Esophagus squamous epithelium (tissue), 5 donors: ENCODE measurements at regions not wholly inside any gene's neighbourhood (a gene's known extent, or its start where the extent isn't known, plus 50 kb on each side); places are given as distances from the start of the nearest gene placed in this dataset.

Experiments used
- DNase-seq: peaks from one replicate; lab custom pipeline; 2025; lab: John Stamatoyannopoulos, UW
- H3K27ac ChIP-seq, 4 donors: fragments of 200-600 bp; sonication (generic); one replicate each; pipeline ENCODE4 v1.5.1; 2016 to 2019; ENCODE audit warnings: mild to moderate bottlenecking in 1 of 4
- H3K27me3 ChIP-seq, 4 donors: fragments of 200-600 bp; sonication (generic); 1 replicate in 3 of 4; 2 replicates in 1 of 4; pipeline versions ENCODE4 v1.5.1 to v1.6.0; 2017 to 2021; ENCODE audit warnings: antibody characterized with exemption in 1 of 4
- H3K36me3 ChIP-seq, 3 donors: fragments of 200-600 bp; sonication (generic); one replicate each; pipeline ENCODE4 v1.5.1; 2016 to 2019
- H3K4me1 ChIP-seq, 3 donors: fragments of 200-600 bp; sonication (generic); one replicate each; pipeline ENCODE4 v1.5.1; 2017 to 2019
- H3K4me3 ChIP-seq, 4 donors: fragments of 200-600 bp; sonication (generic); 1 replicate in 3 of 4; 2 replicates in 1 of 4; pipeline ENCODE4 v1.5.1; 2016 to 2019; ENCODE audit warnings: mild to moderate bottlenecking in 2 of 4, moderate library complexity in 1 of 4
- H3K9me3 ChIP-seq, 3 donors: fragments of 200-600 bp; sonication (generic); one replicate each; pipeline ENCODE4 v1.5.1; 2016 to 2019
- CTCF ChIP-seq, 6 experiments: fragments of 450-650 bp in 4 of 6; fragments of 200-600 bp in 2 of 6; sonication (generic) in 2 of 6; IDR thresholded peaks; one replicate each; pipeline ENCODE4 v1.5.1; 2016 to 2019; ENCODE audit warnings: antibody characterized with exemption in 6 of 6, mild to moderate bottlenecking in 4 of 6, moderate library complexity in 4 of 6
- POLR2A ChIP-seq, 4 donors: fragments of 450-650 bp; IDR thresholded peaks; one replicate each; pipeline ENCODE4 v1.6.1; 2017; ENCODE audit warnings: antibody characterized with exemption in 4 of 4, mild to moderate bottlenecking in 4 of 4, moderate library complexity in 3 of 4
- WGBS, 2 donors: methylation state at CpG; one replicate each; pipeline ENCODE4 v1.1.5; 2018; 5-methylcytosine and 5-hydroxymethylcytosine counted together
- intact Hi-C: fragments of 100-400 bp; cut with DNase I; formaldehyde crosslinking; loops from one replicate; pipeline ENCODE4 v1.15.0; 2022
- donor health status: DM: yes; HTN: yes; CAD: no.

- Histone ChIP-seq H3K27ac (no peak overlapping the region), H3K36me3 (no peaks in the 10 kb centered on the region), H3K27me3 (peaks cover 0 to 28% (median 0%) of the 10 kb centered on the region in 4 donors), H3K4me1 (no peaks in the 10 kb centered on the region), H3K9me3 (no peaks in the 10 kb centered on the region), H3K4me3 (no peak overlapping the region)
- WGBS, 2 donors: 15 to 19% methylated on average over 4 of the region's 4 CpGs
- no peak for DNase-seq
- TF ChIP-seq POLR2A (IDR thresholded peaks at IDR 0.05): no peak
- TF ChIP-seq CTCF (IDR thresholded peaks at IDR 0.05): no peak
- intact Hi-C loops: no loop called here
Observed at GRCh38 chr16:17607075-17607509, 136.3 kb upstream of the XYLT1 start.

- TF ChIP-seq POLR2A (IDR thresholded peaks at IDR 0.05): no peak
- TF ChIP-seq CTCF (IDR thresholded peaks at IDR 0.05): no peak
- 0% methylated on average over 1 of the region's 1 CpG for WGBS, 2 donors
Observed at GRCh38 chr16:17606460-17606859, 135.7 kb upstream of the XYLT1 start.

GRCh38 chr16:17605784-17606183 lies 135.0 kb upstream of the XYLT1 start:
- Histone ChIP-seq H3K9me3 (no peaks in the 10 kb centered on the region), H3K4me1 (no peaks in the 10 kb centered on the region), H3K27ac (no peak overlapping the region), H3K36me3 (no peaks in the 10 kb centered on the region), H3K27me3 (peaks cover 0 to 28% (median 0%) of the 10 kb centered on the region in 4 donors), H3K4me3 (no peak overlapping the region)
- WGBS, 2 donors: 86 to 99% methylated on average over 4 of the region's 4 CpGs
- TF ChIP-seq CTCF (IDR thresholded peaks at IDR 0.05) (no peak), POLR2A (IDR thresholded peaks at IDR 0.05) (no peak)
- intact Hi-C loops: no loop called here
- no peak for DNase-seq

More at GRCh38 chr16:17606460-17606859, 135.7 kb upstream of the XYLT1 start:
- Histone ChIP-seq H3K27me3 (peaks cover 0 to 28% (median 0%) of the 10 kb centered on the region in 4 donors), H3K27ac (no peak overlapping the region), H3K36me3 (no peaks in the 10 kb centered on the region), H3K9me3 (no peaks in the 10 kb centered on the region), H3K4me1 (no peaks in the 10 kb centered on the region), H3K4me3 (no peak overlapping the region)
- intact Hi-C loops: no loop called here
- DNase-seq: no peak

GRCh38 chr16:17603626-17604025 lies 132.9 kb upstream of the XYLT1 start:
- H3K9me3 ChIP-seq: peaks cover 0 to 10% (median 0%) of the 10 kb centered on the region in 3 donors
- TF ChIP-seq CTCF (IDR thresholded peaks at IDR 0.05): no peak
- no peak for TF ChIP-seq POLR2A (IDR thresholded peaks at IDR 0.05)
- H3K36me3 ChIP-seq: no peaks in the 10 kb centered on the region
- no peak overlapping the region for H3K27ac ChIP-seq
- H3K27me3 ChIP-seq: peaks cover 0 to 24% (median 0%) of the 10 kb centered on the region in 4 donors
- DNase-seq: no peak
- whole genome bisulfite sequencing, 2 donors: 0 to 14% methylated on average over 1 of the region's 1 CpG
- H3K4me1 ChIP-seq: no peaks in the 10 kb centered on the region
- intact Hi-C loops: no loop called here
- no peak overlapping the region for H3K4me3 ChIP-seq

GRCh38 chr16:17602678-17603077 lies 131.9 kb upstream of the XYLT1 start:
- no peak overlapping the region for H3K4me3 ChIP-seq
- no peaks in the 10 kb centered on the region for H3K36me3 ChIP-seq
- intact Hi-C loops: no loop called here
- peaks cover 0 to 18% (median 0%) of the 10 kb centered on the region in 4 donors for H3K27me3 ChIP-seq
- H3K4me1 ChIP-seq: no peaks in the 10 kb centered on the region
- DNase-seq: no peak
- TF ChIP-seq POLR2A (IDR thresholded peaks at IDR 0.05) (no peak), CTCF (IDR thresholded peaks at IDR 0.05) (no peak)
- H3K9me3 ChIP-seq: peaks cover 0 to 18% (median 0%) of the 10 kb centered on the region in 3 donors
- no peak overlapping the region for H3K27ac ChIP-seq
- WGBS, 2 donors: 46 to 49% methylated on average over 3 of the region's 3 CpGs
